HepG2 (cell line): ENCODE measurements at regions not wholly inside any gene's neighbourhood (a gene's known extent, or its start where the extent isn't known, plus 50 kb on each side); places are given as distances from the start of the nearest gene placed in this dataset.
A peak's percentile ranks its signal among the peaks of the same experiment; 100 is the strongest.

Experiments used
- ARNT2 ChIP-seq: sonication (generic); formaldehyde crosslinking; IDR thresholded peaks from 2 replicates; pipeline ENCODE4 v1.8.0; 2022; ENCODE audit warnings: mild to moderate bottlenecking, low read depth, missing genetic modification reagents, moderate library complexity
- DR1 ChIP-seq: sonication (generic); formaldehyde crosslinking; IDR thresholded peaks from 2 replicates; pipeline ENCODE4 v1.8.0; 2021; ENCODE audit warnings: mild to moderate bottlenecking, missing genetic modification reagents, inconsistent platforms
- FOXK1 ChIP-seq: sonication (generic); formaldehyde crosslinking; IDR thresholded peaks from 2 replicates; pipeline ENCODE4 v1.4.0; 2020; ENCODE audit warnings: low read depth, missing genetic modification reagents, borderline replicate concordance
- GABPB1 ChIP-seq: IDR thresholded peaks from 2 replicates; pipeline ENCODE4 v1.6.1; 2016; ENCODE audit warnings: mild to moderate bottlenecking, missing genetic modification reagents, moderate library complexity, missing compliant biosample characterization
- HNF4A ChIP-seq: sonication (generic); formaldehyde crosslinking; IDR thresholded peaks from 2 replicates; pipeline ENCODE4 v1.4.0; 2020; ENCODE audit warnings: missing genetic modification reagents
- KLF16 ChIP-seq, 2 experiments: sonication (generic) in 1 of 2; formaldehyde crosslinking in 1 of 2; IDR thresholded peaks; 2 replicates each; pipeline versions ENCODE4 v1.6.1 to v1.8.0; 2016 to 2023; ENCODE audit warnings: missing genetic modification reagents in 2 of 2, missing compliant biosample characterization in 1 of 2
- RXRA ChIP-seq: sonication (generic); formaldehyde crosslinking; IDR thresholded peaks from 2 replicates; pipeline ENCODE4 v1.5.1; 2020; ENCODE audit warnings: missing genetic modification reagents
- SOX6 ChIP-seq, 2 experiments: fragments of 450-650 bp in 1 of 2; sonication (generic) in 1 of 2; formaldehyde crosslinking in 1 of 2; IDR thresholded peaks; 2 replicates each; pipeline versions ENCODE4 v1.4.0 to v1.6.1; 2017 to 2020; ENCODE audit warnings: antibody characterized with exemption in 1 of 2, mild to moderate bottlenecking in 1 of 2, missing genetic modification reagents in 1 of 2
- ZFP91 ChIP-seq: sonication (generic); formaldehyde crosslinking; IDR thresholded peaks from 2 replicates; pipeline ENCODE4 v1.9.0; 2022; ENCODE audit warnings: missing genetic modification reagents, mild to moderate bottlenecking, borderline replicate concordance
- ZNF292 ChIP-seq: sonication (generic); formaldehyde crosslinking; IDR thresholded peaks from 2 replicates; pipeline ENCODE4 v1.8.1; 2022; ENCODE audit warnings: mild to moderate bottlenecking, low read depth, missing genetic modification reagents, borderline replicate concordance
- ZNF546 ChIP-seq: sonication (generic); formaldehyde crosslinking; conservative IDR thresholded peaks from 2 replicates; pipeline ENCODE4 v1.8.1; 2023; ENCODE audit warnings: mild to moderate bottlenecking, missing genetic modification reagents
- ZNF564 ChIP-seq: sonication (generic); formaldehyde crosslinking; IDR thresholded peaks from 2 replicates; pipeline ENCODE4 v1.8.1; 2023; ENCODE audit warnings: mild to moderate bottlenecking, missing genetic modification reagents
- ZNF619 ChIP-seq: sonication (generic); formaldehyde crosslinking; IDR thresholded peaks from 2 replicates; pipeline ENCODE4 v1.4.0; 2020; ENCODE audit warnings: mild to moderate bottlenecking, missing genetic modification reagents
- TF ChIP-seq, protein P1 (sequence below): sonication (generic); formaldehyde crosslinking; IDR thresholded peaks from 2 replicates; pipeline ENCODE4 v1.4.0; 2020; ENCODE audit warnings: mild to moderate bottlenecking, missing genetic modification reagents, borderline replicate concordance
- TF ChIP-seq, protein P2 (sequence below): sonication (generic); formaldehyde crosslinking; IDR thresholded peaks from 2 replicates; pipeline ENCODE4 v1.8.1; 2023; ENCODE audit warnings: mild to moderate bottlenecking, missing genetic modification reagents, borderline replicate concordance
- TF ChIP-seq, protein P3 (sequence below): sonication (generic); formaldehyde crosslinking; conservative IDR thresholded peaks from 2 replicates; pipeline ENCODE4 v1.8.0; 2022; ENCODE audit warnings: low read depth, missing genetic modification reagents
- TF ChIP-seq, protein P4 (sequence below): fragments of 450-650 bp; IDR thresholded peaks from 2 replicates; pipeline ENCODE4 v1.6.1; 2017; ENCODE audit warnings: mild to moderate bottlenecking

DNA sequence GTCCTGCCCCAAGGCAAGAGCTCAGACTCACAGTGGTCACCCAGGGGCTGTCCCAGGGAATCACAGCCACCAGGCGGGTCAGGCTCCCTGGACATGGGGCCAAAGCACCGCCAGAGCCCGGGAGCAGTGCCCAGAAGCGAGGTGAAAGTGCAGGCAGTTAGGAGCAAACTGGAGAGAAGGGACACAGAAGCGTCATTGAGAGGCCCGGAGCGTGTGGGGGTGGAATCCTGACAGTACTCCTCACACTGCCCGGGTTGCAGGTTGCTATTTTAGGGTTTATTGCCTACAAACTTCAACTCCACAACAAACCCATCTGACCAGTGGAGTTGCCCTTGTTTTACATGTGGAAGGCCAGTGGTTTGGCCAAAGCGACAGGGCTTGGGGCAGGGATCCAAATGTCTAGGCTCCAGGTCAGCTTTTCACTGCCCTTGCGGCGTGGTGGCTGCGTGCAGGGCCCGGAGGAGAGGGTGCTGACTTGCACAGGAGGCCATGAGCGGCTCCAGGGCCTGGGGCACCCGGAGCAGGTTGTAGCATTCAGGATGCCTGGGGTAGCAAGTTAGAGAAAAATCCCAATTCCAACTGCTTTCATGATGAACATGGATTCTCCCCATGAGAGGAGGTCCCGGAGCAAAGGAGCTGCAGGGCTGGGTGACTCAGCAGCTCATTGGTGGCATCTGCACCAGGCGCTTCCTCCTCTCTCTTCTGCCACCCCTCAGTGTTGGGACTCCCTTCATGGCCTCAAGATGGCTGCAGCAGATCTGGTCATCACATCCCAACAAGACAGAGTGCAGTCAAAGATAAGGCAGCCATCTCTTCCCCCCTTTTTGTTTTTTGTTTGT is 112.3 kb upstream of the NCOR2 start (continued):
- TF ChIP-seq, protein P1, sequence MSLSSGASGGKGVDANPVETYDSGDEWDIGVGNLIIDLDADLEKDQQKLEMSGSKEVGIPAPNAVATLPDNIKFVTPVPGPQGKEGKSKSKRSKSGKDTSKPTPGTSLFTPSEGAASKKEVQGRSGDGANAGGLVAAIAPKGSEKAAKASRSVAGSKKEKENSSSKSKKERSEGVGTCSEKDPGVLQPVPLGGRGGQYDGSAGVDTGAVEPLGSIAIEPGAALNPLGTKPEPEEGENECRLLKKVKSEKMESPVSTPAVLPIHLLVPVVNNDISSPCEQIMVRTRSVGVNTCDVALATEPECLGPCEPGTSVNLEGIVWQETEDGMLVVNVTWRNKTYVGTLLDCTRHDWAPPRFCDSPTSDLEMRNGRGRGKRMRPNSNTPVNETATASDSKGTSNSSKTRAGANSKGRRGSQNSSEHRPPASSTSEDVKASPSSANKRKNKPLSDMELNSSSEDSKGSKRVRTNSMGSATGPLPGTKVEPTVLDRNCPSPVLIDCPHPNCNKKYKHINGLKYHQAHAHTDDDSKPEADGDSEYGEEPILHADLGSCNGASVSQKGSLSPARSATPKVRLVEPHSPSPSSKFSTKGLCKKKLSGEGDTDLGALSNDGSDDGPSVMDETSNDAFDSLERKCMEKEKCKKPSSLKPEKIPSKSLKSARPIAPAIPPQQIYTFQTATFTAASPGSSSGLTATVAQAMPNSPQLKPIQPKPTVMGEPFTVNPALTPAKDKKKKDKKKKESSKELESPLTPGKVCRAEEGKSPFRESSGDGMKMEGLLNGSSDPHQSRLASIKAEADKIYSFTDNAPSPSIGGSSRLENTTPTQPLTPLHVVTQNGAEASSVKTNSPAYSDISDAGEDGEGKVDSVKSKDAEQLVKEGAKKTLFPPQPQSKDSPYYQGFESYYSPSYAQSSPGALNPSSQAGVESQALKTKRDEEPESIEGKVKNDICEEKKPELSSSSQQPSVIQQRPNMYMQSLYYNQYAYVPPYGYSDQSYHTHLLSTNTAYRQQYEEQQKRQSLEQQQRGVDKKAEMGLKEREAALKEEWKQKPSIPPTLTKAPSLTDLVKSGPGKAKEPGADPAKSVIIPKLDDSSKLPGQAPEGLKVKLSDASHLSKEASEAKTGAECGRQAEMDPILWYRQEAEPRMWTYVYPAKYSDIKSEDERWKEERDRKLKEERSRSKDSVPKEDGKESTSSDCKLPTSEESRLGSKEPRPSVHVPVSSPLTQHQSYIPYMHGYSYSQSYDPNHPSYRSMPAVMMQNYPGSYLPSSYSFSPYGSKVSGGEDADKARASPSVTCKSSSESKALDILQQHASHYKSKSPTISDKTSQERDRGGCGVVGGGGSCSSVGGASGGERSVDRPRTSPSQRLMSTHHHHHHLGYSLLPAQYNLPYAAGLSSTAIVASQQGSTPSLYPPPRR (CRISPR knock-in tag) = no peak
- no peak for TF ChIP-seq ZNF619
- peak; percentile 44; the same call in 1 of the 2 replicates for TF ChIP-seq ZFP91 (CRISPR knock-in tag)
- no peak for TF ChIP-seq DR1
- no peak for TF ChIP-seq SOX6 (IDR thresholded peaks at IDR 0.05)
- 0 out of 2 replicates have a peak, but pooled peaks have one; percentile 20 for TF ChIP-seq SOX6 (CRISPR knock-in tag; IDR thresholded peaks at IDR 0.05)
- TF ChIP-seq GABPB1 (CRISPR knock-in tag) = peak; percentile 26; the same call in 1 of the 2 replicates
- peak; percentile 68; the same call in 1 of the 2 replicates for TF ChIP-seq ZNF292 (CRISPR knock-in tag)
- peak; percentile 30; the same call in 1 of the 2 replicates for TF ChIP-seq HNF4A
- no peak for TF ChIP-seq RXRA (CRISPR knock-in tag)
- TF ChIP-seq ZNF564 (CRISPR knock-in tag) = no peak
- 0 out of 2 replicates have a peak, but pooled peaks have one; percentile 36 for TF ChIP-seq ARNT2
- TF ChIP-seq ZNF546 (CRISPR knock-in tag) = no peak
- TF ChIP-seq, protein P2, sequence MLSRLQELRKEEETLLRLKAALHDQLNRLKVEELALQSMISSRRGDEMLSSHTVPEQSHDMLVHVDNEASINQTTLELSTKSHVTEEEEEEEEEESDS (CRISPR knock-in tag) = no peak
- no peak for TF ChIP-seq KLF16 (CRISPR knock-in tag; IDR thresholded peaks at IDR 0.05)
- TF ChIP-seq, protein P3, sequence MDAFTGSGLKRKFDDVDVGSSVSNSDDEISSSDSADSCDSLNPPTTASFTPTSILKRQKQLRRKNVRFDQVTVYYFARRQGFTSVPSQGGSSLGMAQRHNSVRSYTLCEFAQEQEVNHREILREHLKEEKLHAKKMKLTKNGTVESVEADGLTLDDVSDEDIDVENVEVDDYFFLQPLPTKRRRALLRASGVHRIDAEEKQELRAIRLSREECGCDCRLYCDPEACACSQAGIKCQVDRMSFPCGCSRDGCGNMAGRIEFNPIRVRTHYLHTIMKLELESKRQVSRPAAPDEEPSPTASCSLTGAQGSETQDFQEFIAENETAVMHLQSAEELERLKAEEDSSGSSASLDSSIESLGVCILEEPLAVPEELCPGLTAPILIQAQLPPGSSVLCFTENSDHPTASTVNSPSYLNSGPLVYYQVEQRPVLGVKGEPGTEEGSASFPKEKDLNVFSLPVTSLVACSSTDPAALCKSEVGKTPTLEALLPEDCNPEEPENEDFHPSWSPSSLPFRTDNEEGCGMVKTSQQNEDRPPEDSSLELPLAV (CRISPR knock-in tag) = no peak
- TF ChIP-seq, protein P4, sequence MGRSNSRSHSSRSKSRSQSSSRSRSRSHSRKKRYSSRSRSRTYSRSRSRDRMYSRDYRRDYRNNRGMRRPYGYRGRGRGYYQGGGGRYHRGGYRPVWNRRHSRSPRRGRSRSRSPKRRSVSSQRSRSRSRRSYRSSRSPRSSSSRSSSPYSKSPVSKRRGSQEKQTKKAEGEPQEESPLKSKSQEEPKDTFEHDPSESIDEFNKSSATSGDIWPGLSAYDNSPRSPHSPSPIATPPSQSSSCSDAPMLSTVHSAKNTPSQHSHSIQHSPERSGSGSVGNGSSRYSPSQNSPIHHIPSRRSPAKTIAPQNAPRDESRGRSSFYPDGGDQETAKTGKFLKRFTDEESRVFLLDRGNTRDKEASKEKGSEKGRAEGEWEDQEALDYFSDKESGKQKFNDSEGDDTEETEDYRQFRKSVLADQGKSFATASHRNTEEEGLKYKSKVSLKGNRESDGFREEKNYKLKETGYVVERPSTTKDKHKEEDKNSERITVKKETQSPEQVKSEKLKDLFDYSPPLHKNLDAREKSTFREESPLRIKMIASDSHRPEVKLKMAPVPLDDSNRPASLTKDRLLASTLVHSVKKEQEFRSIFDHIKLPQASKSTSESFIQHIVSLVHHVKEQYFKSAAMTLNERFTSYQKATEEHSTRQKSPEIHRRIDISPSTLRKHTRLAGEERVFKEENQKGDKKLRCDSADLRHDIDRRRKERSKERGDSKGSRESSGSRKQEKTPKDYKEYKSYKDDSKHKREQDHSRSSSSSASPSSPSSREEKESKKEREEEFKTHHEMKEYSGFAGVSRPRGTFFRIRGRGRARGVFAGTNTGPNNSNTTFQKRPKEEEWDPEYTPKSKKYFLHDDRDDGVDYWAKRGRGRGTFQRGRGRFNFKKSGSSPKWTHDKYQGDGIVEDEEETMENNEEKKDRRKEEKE = no peak
- TF ChIP-seq FOXK1 = no peak
